Panc1 (cell line): ENCODE measurements at regions not wholly inside any gene's neighbourhood (a gene's known extent, or its start where the extent isn't known, plus 50 kb on each side); places are given as distances from the start of the nearest gene placed in this dataset.

Experiments
- ATAC-seq: fragments of 200-7000 bp; cut with Tn5 transposase; 2 replicates; pipeline ENCODE4 v1.9.1; 2020; ENCODE audit warnings: mild to moderate bottlenecking, moderate library complexity
- BruUV-seq: library from RNA; stranded (reverse); fragments of 400-500 nt; replicated peaks from 2 replicates; lab custom pipeline; 2021; lab: Mats Ljungman, UMichigan
- CTCF ChIA-PET: fragments of 300-600 bp; sonication (Branson Sonifier 250); formaldehyde crosslinking; loops from one replicate; lab custom pipeline; 2022; ENCODE audit warnings: antibody characterized with exemption; lab: Charles Lee
- POLR2A ChIA-PET: fragments of 300-600 bp; sonication (Branson Sonifier 250); formaldehyde crosslinking; loops from one replicate; lab custom pipeline; 2022; ENCODE audit warnings: antibody characterized with exemption; lab: Charles Lee
- DNase-seq: peaks from one replicate; pipeline ENCODE4 v3.0.0-alpha.2; 2010; ENCODE audit warnings: low read depth, low spot score
- H3K27ac ChIP-seq: 2 replicates; pipeline ENCODE4 v1.5.1; 2011; ENCODE audit warnings: mild to moderate bottlenecking, low read length, inconsistent platforms
- H3K27me3 ChIP-seq: fragments of 200-500 bp; sonication (Bioruptor generic); 2 replicates; pipeline ENCODE4 v1.6.0; 2014; ENCODE audit warnings: low read length, inconsistent platforms; ENCODE audit not compliant: control insufficient read depth, insufficient read depth
- H3K36me3 ChIP-seq: fragments of 200-500 bp; sonication (Bioruptor generic); 2 replicates; pipeline ENCODE4 v1.5.1; 2014; ENCODE audit warnings: inconsistent platforms, mild to moderate bottlenecking, low read length, moderate library complexity; ENCODE audit not compliant: control insufficient read depth, insufficient read depth
- H3K4me1 ChIP-seq: 2 replicates; pipeline ENCODE4 v1.5.1; 2011; ENCODE audit warnings: inconsistent platforms, mild to moderate bottlenecking, low read length, moderate library complexity; ENCODE audit not compliant: control insufficient read depth, insufficient read depth
- H3K4me3 ChIP-seq, 2 experiments: 2 replicates each; pipeline ENCODE4 v1.5.1; 2011 to 2012; ENCODE audit warnings: low read depth in 2 of 2, low read length in 2 of 2, mild to moderate bottlenecking in 2 of 2, inconsistent platforms in 1 of 2, moderate library complexity in 1 of 2
- H3K9me3 ChIP-seq: fragments of 200-500 bp; sonication (Bioruptor generic); 2 replicates; pipeline ENCODE4 v1.5.1; 2014; ENCODE audit warnings: low read depth, mild to moderate bottlenecking, inconsistent platforms, low read length, moderate library complexity; ENCODE audit not compliant: control insufficient read depth, insufficient read depth
- CTCF ChIP-seq: fragments of 450-650 bp; IDR thresholded peaks from 2 replicates; pipeline ENCODE4 v1.5.1; 2017; ENCODE audit warnings: mild to moderate bottlenecking
- POLR2AphosphoS5 ChIP-seq: IDR thresholded peaks from 2 replicates; pipeline ENCODE4 v1.6.1; 2012; ENCODE audit warnings: mild to moderate bottlenecking, low read depth, low read length, moderate library complexity
- REST ChIP-seq, 2 experiments: IDR thresholded peaks; 2 replicates each; pipeline ENCODE4 v1.6.1; 2011 to 2012; ENCODE audit warnings: low read depth in 2 of 2, control low read depth in 1 of 2, low read length in 1 of 2, mild to moderate bottlenecking in 1 of 2, moderate library complexity in 1 of 2; ENCODE audit not compliant: insufficient read depth in 1 of 2
- SIN3A ChIP-seq: IDR thresholded peaks from 2 replicates; pipeline ENCODE4 v1.6.1; 2012; ENCODE audit warnings: low read depth, mild to moderate bottlenecking, low read length, moderate library complexity, borderline replicate concordance; ENCODE audit not compliant: insufficient read depth
- TCF7L2 ChIP-seq: IDR thresholded peaks from 2 replicates; pipeline ENCODE4 v1.6.1; 2011; ENCODE audit warnings: mild to moderate bottlenecking, low read depth, low read length, inconsistent platforms
- in situ Hi-C: cut with HindIII; loops from 2 replicates; pipeline ENCODE4 v1.10.0; 2016; ENCODE audit warnings: low sequenced_read_pairs, low pct_unique_long_range_greater_than_20kb
- intact Hi-C: fragments of 100-400 bp; cut with micrococcal nuclease; formaldehyde crosslinking; loops from one replicate; pipeline ENCODE4 v1.10.0; 2022; ENCODE audit not compliant: unreplicated experiment

GRCh38 chr10:1846032-1846431 is 108.7 kb upstream of the ADARB2 start:
- in situ Hi-C loops = no loop called here

GRCh38 chr10:1841759-1842158 is 104.4 kb upstream of the ADARB2 start:
- no peak for TF ChIP-seq SIN3A
- no peak for TF ChIP-seq POLR2AphosphoS5
- no peak for TF ChIP-seq TCF7L2
- TF ChIP-seq REST (IDR thresholded peaks at IDR 0.05; ENCODE audit: insufficient read depth in 1 of 2, low read depth in 2 of 2, low read length in 1 of 2) = no peak
- no peak for TF ChIP-seq CTCF
- Histone ChIP-seq H3K27me3 (no peaks in the 10 kb centered on the region), H3K4me3 (no peak overlapping the region), H3K4me1 (no peaks in the 10 kb centered on the region), H3K9me3 (no peaks in the 10 kb centered on the region), H3K36me3 (no peaks in the 10 kb centered on the region), H3K27ac (no peak overlapping the region)
- in situ Hi-C loops (no loop called here), intact Hi-C loops (no loop called here)
- ChIA-PET CTCF (no interaction called here), POLR2A (interaction anchor here (0.6 kb wide), 1 partner anchor 14 kb away, joined by 3 read pairs; no protein-coding TSS in a partner anchor)
- no peak for ATAC-seq
- no TSS peak for BruUV-seq
- DNase-seq = no peak

More at GRCh38 chr10:1846032-1846431, 108.7 kb upstream of the ADARB2 start:
- BruUV-seq = no TSS peak
- Histone ChIP-seq H3K4me3 (no peak overlapping the region), H3K36me3 (no peaks in the 10 kb centered on the region), H3K9me3 (no peaks in the 10 kb centered on the region), H3K27me3 (no peaks in the 10 kb centered on the region), H3K4me1 (no peaks in the 10 kb centered on the region), H3K27ac (no peak overlapping the region)
- ChIA-PET POLR2A (no interaction called here), CTCF (no interaction called here)
- TF ChIP-seq SIN3A = no peak
- TF ChIP-seq POLR2AphosphoS5 = no peak
- no peak for TF ChIP-seq TCF7L2
- TF ChIP-seq CTCF = no peak
- TF ChIP-seq REST (IDR thresholded peaks at IDR 0.05; ENCODE audit: insufficient read depth in 1 of 2, low read depth in 2 of 2, low read length in 1 of 2) = no peak
- ATAC-seq (no peak), DNase-seq (no peak)
- intact Hi-C loops = no loop called here
